ENCODE measurements at regions not wholly inside any gene's neighbourhood (a gene's known extent, or its start where the extent isn't known, plus 50 kb on each side); places are given as distances from the start of the nearest gene placed in this dataset.

GRCh38 chr5:99543841-99544240, 615.0 kb upstream of the CHD1 start:
- no peak for TF ChIP-seq POLR2AphosphoS5 (IDR thresholded peaks at IDR 0.05; ENCODE audit: low read depth, low read length)
- TF ChIP-seq CTCF (IDR thresholded peaks at IDR 0.05 in 2 of 3, conservative IDR thresholded peaks at IDR 0.05 in 1 of 3; ENCODE audit: borderline replicate concordance in 1 of 3, insufficient read depth in 1 of 3, low read depth in 2 of 3, low read length in 2 of 3), result no peak
- TF ChIP-seq POLR2A (IDR thresholded peaks at IDR 0.05; ENCODE audit: borderline replicate concordance, extremely low read depth, insufficient read depth, insufficient read length), result no peak
- no peak for TF ChIP-seq SP1 (IDR thresholded peaks at IDR 0.05; ENCODE audit: low read depth)
- TF ChIP-seq REST (IDR thresholded peaks at IDR 0.05; ENCODE audit: low read depth), result no peak
- no peak for TF ChIP-seq MAX (IDR thresholded peaks at IDR 0.05)
